ENCODE measurements at regions not wholly inside any gene's neighbourhood (a gene's known extent, or its start where the extent isn't known, plus 50 kb on each side); places are given as distances from the start of the nearest gene placed in this dataset.

- H3K9ac ChIP-seq (ENCODE audit: low read length) = no peak overlapping the region
- no peaks in the 10 kb centered on the region for H3K27me3 ChIP-seq (ENCODE audit: insufficient read depth, low read depth, low read length)
- H3K9me2 ChIP-seq (ENCODE audit: insufficient read depth, low read length) = no peaks in the 10 kb centered on the region
- H3K4me2 ChIP-seq (ENCODE audit: low read length) = no peak overlapping the region
- no peaks in the 10 kb centered on the region for H4K20me1 ChIP-seq (ENCODE audit: insufficient read depth)
- TF ChIP-seq RAD21 (conservative IDR thresholded peaks at IDR 0.05) = no peak
- no peak for TF ChIP-seq CTCF (IDR thresholded peaks at IDR 0.05; ENCODE audit: poor library complexity, severe bottlenecking)
- no peak for TF ChIP-seq EP300 (conservative IDR thresholded peaks at IDR 0.05; ENCODE audit: poor library complexity, severe bottlenecking)
- TF ChIP-seq REST (IDR thresholded peaks at IDR 0.05; ENCODE audit: borderline replicate concordance) = no peak
- no peak for TF ChIP-seq SMC3 (conservative IDR thresholded peaks at IDR 0.05; ENCODE audit: poor library complexity)
- no peak for TF ChIP-seq POLR2AphosphoS5 (IDR thresholded peaks at IDR 0.05)
- no peak for TF ChIP-seq MXI1 (conservative IDR thresholded peaks at IDR 0.05; ENCODE audit: poor library complexity, severe bottlenecking)
- TF ChIP-seq TAF1 (IDR thresholded peaks at IDR 0.05; ENCODE audit: low read depth) = no peak
- no peak for TF ChIP-seq EZH2 (IDR thresholded peaks at IDR 0.05; ENCODE audit: borderline replicate concordance, insufficient read depth, low read length, poor library complexity, severe bottlenecking)
- H3F3A ChIP-seq (ENCODE audit: insufficient read depth, low read length, poor library complexity, severe bottlenecking) = no peaks in the 10 kb centered on the region
- no peaks in the 10 kb centered on the region for H3K9me3 ChIP-seq (ENCODE audit: low read length)
- H2AFZ ChIP-seq (ENCODE audit: low read depth, low read length) = no peak overlapping the region
- no peak overlapping the region for H3K27ac ChIP-seq (ENCODE audit: low read length)
- no peaks in the 10 kb centered on the region for H3K36me3 ChIP-seq (ENCODE audit: insufficient read depth, low read length)
- no peak overlapping the region for H3K4me3 ChIP-seq (ENCODE audit: low read length)
- no peaks in the 10 kb centered on the region for H3K79me2 ChIP-seq (replicated peaks; ENCODE audit: insufficient read depth, low read length)
These were observed 90.9 kb upstream of the SMNDC1 start for GRCh38 chr10:110395350-110396283.

GRCh38 chr10:110396284-110396651 is 91.5 kb upstream of the SMNDC1 start:
- no peak overlapping the region for H2AFZ ChIP-seq (ENCODE audit: low read depth, low read length)
- TF ChIP-seq SMC3 (conservative IDR thresholded peaks at IDR 0.05; ENCODE audit: poor library complexity) (no peak), EP300 (conservative IDR thresholded peaks at IDR 0.05; ENCODE audit: poor library complexity, severe bottlenecking) (no peak), MXI1 (conservative IDR thresholded peaks at IDR 0.05; ENCODE audit: poor library complexity, severe bottlenecking) (no peak), CTCF (IDR thresholded peaks at IDR 0.05; ENCODE audit: poor library complexity, severe bottlenecking) (no peak), EZH2 (IDR thresholded peaks at IDR 0.05; ENCODE audit: borderline replicate concordance, insufficient read depth, low read length, poor library complexity, severe bottlenecking) (no peak), POLR2AphosphoS5 (IDR thresholded peaks at IDR 0.05) (no peak), REST (IDR thresholded peaks at IDR 0.05; ENCODE audit: borderline replicate concordance) (no peak), TAF1 (IDR thresholded peaks at IDR 0.05; ENCODE audit: low read depth) (no peak), RAD21 (conservative IDR thresholded peaks at IDR 0.05) (no peak)
- no peaks in the 10 kb centered on the region for H3K79me2 ChIP-seq (replicated peaks; ENCODE audit: insufficient read depth, low read length)
- H3K9ac ChIP-seq (ENCODE audit: low read length) = no peak overlapping the region
- H3F3A ChIP-seq (ENCODE audit: insufficient read depth, low read length, poor library complexity, severe bottlenecking) = no peaks in the 10 kb centered on the region
- no peak overlapping the region for H3K27ac ChIP-seq (ENCODE audit: low read length)
- H3K27me3 ChIP-seq (ENCODE audit: insufficient read depth, low read depth, low read length) = no peaks in the 10 kb centered on the region
- H3K4me3 ChIP-seq (ENCODE audit: low read length) = no peak overlapping the region
- H3K9me2 ChIP-seq (ENCODE audit: insufficient read depth, low read length) = no peaks in the 10 kb centered on the region
- no peaks in the 10 kb centered on the region for H3K36me3 ChIP-seq (ENCODE audit: insufficient read depth, low read length)
- no peaks in the 10 kb centered on the region for H4K20me1 ChIP-seq (ENCODE audit: insufficient read depth)
- no peaks in the 10 kb centered on the region for H3K9me3 ChIP-seq (ENCODE audit: low read length)
- no peak overlapping the region for H3K4me2 ChIP-seq (ENCODE audit: low read length)

Measured in neural cell (in vitro differentiated cells).